NB4 (cell line): ENCODE measurements at regions not wholly inside any gene's neighbourhood (a gene's known extent, or its start where the extent isn't known, plus 50 kb on each side); places are given as distances from the start of the nearest gene placed in this dataset.
"Not testable (repeated sequence)": the region's sequence is repeated elsewhere in the genome, so short reads cannot be mapped to it uniquely, and the experiment has no call there.

ENCODE experiments used
- CTCF ChIP-seq: IDR thresholded peaks from one replicate; pipeline ENCODE4 v1.5.1; 2012; ENCODE audit warnings: low read depth, low read length
- MYC ChIP-seq: IDR thresholded peaks from 2 replicates; pipeline ENCODE4 v1.6.1; 2011; ENCODE audit warnings: low read depth, low read length
- POLR2A ChIP-seq: IDR thresholded peaks from 2 replicates; pipeline ENCODE4 v1.6.1; 2011; ENCODE audit warnings: mild to moderate bottlenecking; ENCODE audit not compliant: insufficient read length; ENCODE audit errors: extremely low read depth

DNA sequence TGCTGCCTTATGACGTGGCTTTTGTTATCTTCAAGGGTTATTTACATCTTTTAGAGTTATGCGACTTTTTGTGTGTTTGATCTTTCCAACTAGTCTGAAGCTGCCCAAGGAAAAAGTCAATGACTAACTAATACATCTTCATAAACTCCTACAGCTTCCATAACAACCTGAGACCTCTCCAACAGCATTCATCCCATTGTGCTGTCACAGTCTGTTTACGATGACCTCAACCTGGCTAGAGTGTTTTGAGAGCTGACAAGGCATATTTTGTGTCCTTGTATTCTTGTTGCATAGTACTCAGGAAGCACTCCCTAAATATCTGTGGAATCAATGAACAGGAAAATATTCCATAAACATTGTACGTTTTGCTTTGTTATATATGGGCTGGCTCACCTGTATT lies 100.2 kb upstream of the NBPF26 start:
- not testable (repeated sequence) for TF ChIP-seq CTCF, MYC, POLR2A
